ENCODE measurements at regions not wholly inside any gene's neighbourhood (a gene's known extent, or its start where the extent isn't known, plus 50 kb on each side); places are given as distances from the start of the nearest gene placed in this dataset.

GRCh38 chr9:108049671-108050494, 560.3 kb upstream of the KLF4 start:
- peaks cover 6% of the 10 kb centered on the region; the same call in 1 of the 2 replicates for H3K9me2 ChIP-seq (ENCODE audit: insufficient read depth)
- TF ChIP-seq EZH2 (IDR thresholded peaks at IDR 0.05; ENCODE audit: low read depth, unreplicated experiment) (no peak), ZNF331 (CRISPR knock-in tag; IDR thresholded peaks at IDR 0.05; ENCODE audit: low read depth) (no peak), ZNF114 (CRISPR knock-in tag; IDR thresholded peaks at IDR 0.05) (no peak), REST (IDR thresholded peaks at IDR 0.05; ENCODE audit: unreplicated experiment) (no peak), CTCF (conservative IDR thresholded peaks at IDR 0.05; ENCODE audit: low read depth in 2 of 2) (no peak), JUNB (IDR thresholded peaks at IDR 0.05; ENCODE audit: unreplicated experiment) (no peak), EZH2phosphoT487 (IDR thresholded peaks at IDR 0.05; ENCODE audit: unreplicated experiment) (no peak), STAT1 (IDR thresholded peaks at IDR 0.05; ENCODE audit: unreplicated experiment) (no peak), ZNF462 (CRISPR knock-in tag; IDR thresholded peaks at IDR 0.05) (no peak), ETS1 (IDR thresholded peaks at IDR 0.05) (no peak), NANOG (IDR thresholded peaks at IDR 0.05; ENCODE audit: borderline replicate concordance) (no peak)
- no peak overlapping the region for H3K4me2 ChIP-seq
- Mint-ChIP-seq H3K9me3 (no peaks in the 10 kb centered on the region), H3K4me3 (no peak overlapping the region), H3K27ac (no peak overlapping the region), H3K4me1 (peaks cover 16% of the 10 kb centered on the region), H3K27me3 (ENCODE audit: insufficient read depth, low read depth, poor library complexity) (peaks cover 8% of the 10 kb centered on the region), H3K36me3 (ENCODE audit: low read depth) (no peaks in the 10 kb centered on the region)
- H3K27me3 ChIP-seq (ENCODE audit: insufficient read depth): no peaks in the 10 kb centered on the region
- H3K27ac ChIP-seq (ENCODE audit: low read depth): no peak overlapping the region
- peaks cover 13% of the 10 kb centered on the region for H3K4me1 ChIP-seq (ENCODE audit: insufficient read depth)
- no peaks in the 10 kb centered on the region for H3F3A ChIP-seq (replicated peaks; ENCODE audit: low read depth)
- H4K20me1 ChIP-seq (replicated peaks; ENCODE audit: insufficient read depth): no peaks in the 10 kb centered on the region
- no peak for DNase-seq (ENCODE audit: low spot score)
- no peaks in the 10 kb centered on the region for H3K36me3 ChIP-seq (ENCODE audit: insufficient read depth)
- no peaks in the 10 kb centered on the region for H3K79me2 ChIP-seq (replicated peaks; ENCODE audit: insufficient read depth)
- no peak overlapping the region for H3K4me3 ChIP-seq
- ATAC-seq: no peak
- no peak overlapping the region for H2AFZ ChIP-seq

All from GM23338 (cell line).